ENCODE measurements at regions not wholly inside any gene's neighbourhood (a gene's known extent, or its start where the extent isn't known, plus 50 kb on each side); places are given as distances from the start of the nearest gene placed in this dataset.
"Not testable (repeated sequence)": the region's sequence is repeated elsewhere in the genome, so short reads cannot be mapped to it uniquely, and the experiment has no call there.

DNA sequence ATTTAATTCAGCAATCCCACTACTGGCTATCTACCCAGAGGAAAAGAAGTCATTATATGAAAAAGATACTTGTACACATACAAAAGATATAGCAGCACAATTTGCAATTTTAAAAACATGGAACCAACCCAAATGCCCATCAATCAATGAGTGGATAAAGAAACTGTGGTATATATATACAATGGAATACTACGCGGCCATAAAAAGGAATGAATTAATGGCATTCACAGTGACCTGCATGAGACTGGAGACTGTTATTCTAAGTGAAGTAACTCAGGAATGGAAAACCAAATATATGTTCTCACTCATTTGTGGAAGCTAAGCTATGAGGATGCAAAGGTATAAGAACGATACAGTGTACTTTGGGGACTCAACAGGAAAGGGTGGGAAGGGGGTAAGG is 102.8 kb upstream of the KCNMA1 start:
- H3K9ac ChIP-seq (ENCODE audit: low read length); H3K4me3 Mint-ChIP-seq; DNase-seq; H3K36me3 ChIP-seq (replicated peaks in 1 of 2; ENCODE audit: control extremely low read depth in 1 of 2, control insufficient read depth in 1 of 2, extremely low read depth in 1 of 2, insufficient read depth in 2 of 2, low read length in 1 of 2); H3K27ac Mint-ChIP-seq; ATAC-seq (ENCODE audit: low read depth); H4K20me1 ChIP-seq (ENCODE audit: control insufficient read depth, insufficient read depth, low read length, poor library complexity, severe bottlenecking); H3K27me3 ChIP-seq (replicated peaks in 1 of 4; ENCODE audit: control extremely low read depth in 1 of 4, control insufficient read depth in 3 of 4, insufficient read depth in 4 of 4, low read length in 3 of 4); intact Hi-C loops (cut with micrococcal nuclease); H2AFZ ChIP-seq (ENCODE audit: insufficient read depth, low read depth, low read length, poor library complexity, severe bottlenecking); POLR2A ChIA-PET; H3K4me1 ChIP-seq (ENCODE audit: control insufficient read depth in 2 of 2, insufficient read depth in 2 of 2, low read length in 2 of 2); H3K9me3 ChIP-seq (ENCODE audit: control extremely low read depth in 1 of 3, control insufficient read depth in 2 of 3, insufficient read depth in 1 of 3, low read length in 2 of 3); H3K27ac ChIP-seq (ENCODE audit: low read length in 2 of 2); H3K4me1 Mint-ChIP-seq; CTCF ChIA-PET; H3K4me2 ChIP-seq (replicated peaks; ENCODE audit: low read depth, low read length, poor library complexity, severe bottlenecking); H3K4me3 ChIP-seq (ENCODE audit: control extremely low read depth in 1 of 5, extremely low read depth in 1 of 5, insufficient read depth in 1 of 5, low read depth in 2 of 5, low read length in 4 of 5); H3K79me2 ChIP-seq (ENCODE audit: control insufficient read depth, insufficient read depth, low read length): not testable (repeated sequence)
- H3K27me3 Mint-ChIP-seq = peaks cover 20% of the 10 kb centered on the region
- H3K9me3 Mint-ChIP-seq (ENCODE audit: insufficient read depth) = peaks cover 26% of the 10 kb centered on the region
- 94% methylated on average over 2 of the region's 3 CpGs for WGBS (ENCODE audit: insufficient coverage)

DNA sequence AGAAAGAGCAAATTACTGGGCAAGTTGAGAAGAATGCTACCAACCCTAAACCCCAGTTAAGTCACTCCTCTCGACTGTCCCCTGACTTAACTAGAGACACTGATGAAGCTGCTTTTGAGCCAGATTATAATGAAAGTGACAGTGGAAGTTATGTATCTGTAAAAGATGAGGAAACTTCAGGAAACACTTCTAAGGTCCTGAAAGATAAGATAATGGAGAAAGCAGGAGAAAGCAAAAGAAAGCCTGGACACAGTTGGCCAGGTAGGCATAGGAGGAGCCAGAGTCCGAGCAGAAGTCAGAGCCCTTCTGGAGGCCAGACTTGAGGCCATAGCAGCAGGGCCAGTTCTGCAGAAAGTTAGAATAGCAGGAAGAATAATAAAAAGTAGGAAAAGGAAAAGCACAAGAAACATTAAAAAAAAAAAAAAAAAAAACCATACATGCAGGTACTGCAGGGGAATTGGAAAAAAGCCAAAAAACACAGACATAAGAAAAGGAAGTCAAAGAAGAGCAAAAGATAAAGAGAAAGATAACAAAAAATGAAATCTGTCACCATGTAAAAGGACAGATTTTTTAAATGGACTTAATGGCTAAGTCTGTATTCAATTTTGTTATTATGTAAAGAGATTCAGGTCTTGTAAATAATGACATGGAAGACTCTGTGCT is 101.0 kb upstream of the KCNMA1 start:
- no peak overlapping the region for H3K4me3 Mint-ChIP-seq
- H3K9ac ChIP-seq (ENCODE audit: low read length) = no peak overlapping the region
- peaks cover 26% of the 10 kb centered on the region for H3K9me3 Mint-ChIP-seq (ENCODE audit: insufficient read depth)
- WGBS (ENCODE audit: insufficient coverage) = 83% methylated on average over 1 of the region's 2 CpGs
- ChIA-PET CTCF (no interaction called here), POLR2A (no interaction called here)
- no peak for ATAC-seq (ENCODE audit: low read depth)
- H2AFZ ChIP-seq (ENCODE audit: insufficient read depth, low read depth, low read length, poor library complexity, severe bottlenecking) = no peak overlapping the region
- H3K4me1 ChIP-seq (ENCODE audit: control insufficient read depth in 2 of 2, insufficient read depth in 2 of 2, low read length in 2 of 2) = no peaks in the 10 kb centered on the region
- peaks cover 20% of the 10 kb centered on the region for H3K27me3 Mint-ChIP-seq
- H4K20me1 ChIP-seq (ENCODE audit: control insufficient read depth, insufficient read depth, low read length, poor library complexity, severe bottlenecking) = no peaks in the 10 kb centered on the region
- H3K9me3 ChIP-seq (ENCODE audit: control extremely low read depth in 1 of 3, control insufficient read depth in 2 of 3, insufficient read depth in 1 of 3, low read length in 2 of 3) = peaks cover 0 to 8% (median 6%) of the 10 kb centered on the region in 3 donors
- no peaks in the 10 kb centered on the region for H3K79me2 ChIP-seq (ENCODE audit: control insufficient read depth, insufficient read depth, low read length)
- no peak overlapping the region for H3K4me3 ChIP-seq (ENCODE audit: control extremely low read depth in 1 of 5, extremely low read depth in 1 of 5, insufficient read depth in 1 of 5, low read depth in 2 of 5, low read length in 4 of 5)
- H3K27ac ChIP-seq (ENCODE audit: low read length in 2 of 2) = no peak overlapping the region
- H3K4me1 Mint-ChIP-seq = no peaks in the 10 kb centered on the region
- no peaks in the 10 kb centered on the region for H3K27me3 ChIP-seq (replicated peaks in 1 of 4; ENCODE audit: control extremely low read depth in 1 of 4, control insufficient read depth in 3 of 4, insufficient read depth in 4 of 4, low read length in 3 of 4)
- intact Hi-C loops (cut with micrococcal nuclease) = no loop called here
- no peak overlapping the region for H3K27ac Mint-ChIP-seq
- no peak overlapping the region for H3K4me2 ChIP-seq (replicated peaks; ENCODE audit: low read depth, low read length, poor library complexity, severe bottlenecking)
- TF ChIP-seq, protein P1, sequence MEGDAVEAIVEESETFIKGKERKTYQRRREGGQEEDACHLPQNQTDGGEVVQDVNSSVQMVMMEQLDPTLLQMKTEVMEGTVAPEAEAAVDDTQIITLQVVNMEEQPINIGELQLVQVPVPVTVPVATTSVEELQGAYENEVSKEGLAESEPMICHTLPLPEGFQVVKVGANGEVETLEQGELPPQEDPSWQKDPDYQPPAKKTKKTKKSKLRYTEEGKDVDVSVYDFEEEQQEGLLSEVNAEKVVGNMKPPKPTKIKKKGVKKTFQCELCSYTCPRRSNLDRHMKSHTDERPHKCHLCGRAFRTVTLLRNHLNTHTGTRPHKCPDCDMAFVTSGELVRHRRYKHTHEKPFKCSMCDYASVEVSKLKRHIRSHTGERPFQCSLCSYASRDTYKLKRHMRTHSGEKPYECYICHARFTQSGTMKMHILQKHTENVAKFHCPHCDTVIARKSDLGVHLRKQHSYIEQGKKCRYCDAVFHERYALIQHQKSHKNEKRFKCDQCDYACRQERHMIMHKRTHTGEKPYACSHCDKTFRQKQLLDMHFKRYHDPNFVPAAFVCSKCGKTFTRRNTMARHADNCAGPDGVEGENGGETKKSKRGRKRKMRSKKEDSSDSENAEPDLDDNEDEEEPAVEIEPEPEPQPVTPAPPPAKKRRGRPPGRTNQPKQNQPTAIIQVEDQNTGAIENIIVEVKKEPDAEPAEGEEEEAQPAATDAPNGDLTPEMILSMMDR (IDR thresholded peaks at IDR 0.05) = no peak
- DNase-seq = no peak
- no peaks in the 10 kb centered on the region for H3K36me3 ChIP-seq (replicated peaks in 1 of 2; ENCODE audit: control extremely low read depth in 1 of 2, control insufficient read depth in 1 of 2, extremely low read depth in 1 of 2, insufficient read depth in 2 of 2, low read length in 1 of 2)
